Astrocyte of the spinal cord (primary cell): ENCODE measurements at regions not wholly inside any gene's neighbourhood (a gene's known extent, or its start where the extent isn't known, plus 50 kb on each side); places are given as distances from the start of the nearest gene placed in this dataset.
"Not testable (repeated sequence)": the region's sequence is repeated elsewhere in the genome, so short reads cannot be mapped to it uniquely, and the experiment has no call there.

Experiments used
- DNase-seq: peaks from one replicate; pipeline ENCODE4 v3.0.0; 2011; ENCODE audit warnings: low read depth, low spot score
- H3K4me3 ChIP-seq: 2 replicates; pipeline ENCODE4 v1.5.1; 2011; ENCODE audit warnings: low read depth, mild to moderate bottlenecking, low read length, moderate library complexity
- CTCF ChIP-seq: IDR thresholded peaks from 2 replicates; pipeline ENCODE4 v1.5.1; 2012; ENCODE audit warnings: low read depth, mild to moderate bottlenecking, low read length, inconsistent platforms
- in situ Hi-C: cut with HindIII; loops from 2 replicates; pipeline ENCODE4 v1.10.0; 2017; ENCODE audit warnings: low sequenced_read_pairs

GRCh38 chr7:121620206-121620605, 224.1 kb upstream of the FAM3C start:
- H3K4me3 ChIP-seq = no peak overlapping the region
- no peak for DNase-seq
- no peak for TF ChIP-seq CTCF
- in situ Hi-C loops = no loop called here

GRCh38 chr7:121618182-121618581, 222.1 kb upstream of the FAM3C start:
- TF ChIP-seq CTCF = no peak
- in situ Hi-C loops = no loop called here
- no peak overlapping the region for H3K4me3 ChIP-seq
- no peak for DNase-seq

GRCh38 chr7:121610243-121610642, 214.1 kb upstream of the FAM3C start:
- no peak overlapping the region for H3K4me3 ChIP-seq
- DNase-seq = no peak
- no peak for TF ChIP-seq CTCF
- in situ Hi-C loops = no loop called here

- in situ Hi-C loops = no loop called here
- no peak for TF ChIP-seq CTCF
- no peak for DNase-seq
- H3K4me3 ChIP-seq = no peak overlapping the region
Measured at GRCh38 chr7:121609208-121609607, 213.1 kb upstream of the FAM3C start.

- no peak overlapping the region for H3K4me3 ChIP-seq
- in situ Hi-C loops = no loop called here
- DNase-seq = no peak
- TF ChIP-seq CTCF = no peak
Measured at GRCh38 chr7:121608785-121609184, 212.7 kb upstream of the FAM3C start.

GRCh38 chr7:121608183-121608582, 212.1 kb upstream of the FAM3C start:
- DNase-seq, in situ Hi-C loops, H3K4me3 ChIP-seq: not testable (repeated sequence)

GRCh38 chr7:121605317-121605680, 209.2 kb upstream of the FAM3C start:
- no peak overlapping the region for H3K4me3 ChIP-seq
- in situ Hi-C loops = no loop called here
- DNase-seq = peak; percentile 29
- TF ChIP-seq CTCF = peak; percentile 27
